HepG2 (cell line): ENCODE measurements at regions not wholly inside any gene's neighbourhood (a gene's known extent, or its start where the extent isn't known, plus 50 kb on each side); places are given as distances from the start of the nearest gene placed in this dataset.

Experiments
- ARNT ChIP-seq: fragments of 450-650 bp; IDR thresholded peaks from 2 replicates; pipeline ENCODE4 v1.6.1; 2017
- GABPA ChIP-seq, 2 experiments: IDR thresholded peaks; 2 replicates each; pipeline ENCODE4 v1.6.1; 2011 to 2016; ENCODE audit warnings: low read depth in 2 of 2, low read length in 1 of 2, missing biosample characterization in 1 of 2, missing genetic modification characterization in 1 of 2
- MAZ ChIP-seq, 2 experiments: sonication (generic) in 1 of 2; formaldehyde crosslinking in 1 of 2; IDR thresholded peaks; 2 replicates each; pipeline versions ENCODE4 v1.5.0 to v1.6.1; 2012 to 2020; ENCODE audit warnings: low read depth in 2 of 2, mild to moderate bottlenecking in 2 of 2, borderline replicate concordance in 1 of 2, improper control_type of control experiment in 1 of 2, low read length in 1 of 2, missing genetic modification reagents in 1 of 2, moderate library complexity in 1 of 2
- NFAT5 ChIP-seq: sonication (generic); formaldehyde crosslinking; IDR thresholded peaks from 2 replicates; pipeline ENCODE4 v1.4.0; 2020; ENCODE audit warnings: missing genetic modification reagents
- POLR2A ChIP-seq, 2 experiments: IDR thresholded peaks; 2 replicates each; pipeline ENCODE4 v1.6.1; 2011; ENCODE audit warnings: low read depth in 2 of 2, low read length in 2 of 2, mild to moderate bottlenecking in 1 of 2, moderate library complexity in 1 of 2; ENCODE audit not compliant: insufficient read depth in 1 of 2
- ZBTB34 ChIP-seq: sonication (generic); formaldehyde crosslinking; IDR thresholded peaks from 2 replicates; pipeline ENCODE4 v1.8.0; 2022; ENCODE audit warnings: mild to moderate bottlenecking, missing genetic modification reagents
- ZNF232 ChIP-seq: sonication (generic); formaldehyde crosslinking; IDR thresholded peaks from 2 replicates; pipeline ENCODE4 v1.4.0; 2020; ENCODE audit warnings: missing genetic modification reagents, borderline replicate concordance
- ZNF644 ChIP-seq: IDR thresholded peaks from 2 replicates; pipeline ENCODE4 v1.6.1; 2016; ENCODE audit warnings: low read depth
- ZNF740 ChIP-seq: sonication (generic); formaldehyde crosslinking; IDR thresholded peaks from 2 replicates; pipeline ENCODE4 v1.4.0; 2020; ENCODE audit warnings: missing genetic modification reagents
- TF ChIP-seq, protein P1 (sequence below): sonication (generic); formaldehyde crosslinking; IDR thresholded peaks from 2 replicates; pipeline ENCODE4 v1.4.0; 2020; ENCODE audit warnings: mild to moderate bottlenecking, missing genetic modification reagents
- TF ChIP-seq, protein P2 (sequence below): sonication (generic); formaldehyde crosslinking; IDR thresholded peaks from 2 replicates; pipeline ENCODE4 v1.5.0; 2020; ENCODE audit warnings: mild to moderate bottlenecking, missing genetic modification reagents, moderate library complexity
- TF ChIP-seq, protein P3 (sequence below): IDR thresholded peaks from 2 replicates; pipeline ENCODE4 v1.4.0; 2020; ENCODE audit warnings: mild to moderate bottlenecking, missing genetic modification reagents
- TF ChIP-seq, protein P4 (sequence below): sonication (generic); formaldehyde crosslinking; IDR thresholded peaks from 2 replicates; pipeline ENCODE4 v1.9.0; 2022; ENCODE audit warnings: missing genetic modification reagents, mild to moderate bottlenecking, borderline replicate concordance

DNA sequence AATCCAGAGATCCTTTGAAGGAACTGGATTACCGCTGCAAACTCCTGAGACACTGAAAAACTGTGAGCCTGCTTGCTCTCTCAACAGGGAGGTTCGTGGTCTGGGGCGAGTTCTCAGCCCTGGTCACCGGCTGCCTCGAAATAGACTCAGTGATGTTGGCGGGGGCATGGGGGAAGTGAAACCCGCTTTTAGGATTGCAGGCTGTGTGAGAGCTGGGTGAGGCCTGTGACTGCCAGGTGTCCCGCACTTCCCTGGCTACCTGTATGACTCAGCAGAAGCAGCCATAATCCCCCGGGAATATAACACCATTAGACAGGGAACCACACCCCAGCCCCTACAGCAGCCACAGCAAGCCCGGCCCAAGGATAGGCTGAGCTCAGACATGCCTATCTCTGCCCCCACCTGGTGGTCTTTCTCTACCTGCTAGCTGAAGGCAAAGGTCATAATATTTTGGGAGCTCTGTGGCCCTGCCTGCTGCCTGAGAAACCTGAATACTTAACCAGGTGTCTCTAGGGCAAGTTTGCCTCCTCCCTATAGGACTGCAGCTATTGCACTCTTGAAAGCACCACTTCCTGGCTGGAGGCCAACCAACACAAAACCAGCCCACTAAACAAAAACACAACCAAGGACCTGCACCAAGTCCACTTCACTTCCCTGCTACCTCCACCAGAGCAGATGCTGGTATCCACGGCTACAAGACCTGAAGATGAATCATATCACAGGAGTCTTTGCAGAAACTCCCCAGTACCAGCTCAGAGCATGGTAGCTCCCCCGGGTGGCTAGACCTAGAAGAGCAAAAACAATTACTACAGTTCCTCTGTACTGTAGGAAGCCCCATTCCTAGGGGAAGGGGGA is 202.0 kb downstream of the RRAGB start:
- TF ChIP-seq GABPA (IDR thresholded peaks at IDR 0.05; ENCODE audit: low read depth, low read length) (no peak), GABPA (CRISPR knock-in tag; IDR thresholded peaks at IDR 0.05; ENCODE audit: low read depth) (no peak), ZNF740 (CRISPR knock-in tag) (no peak), ZBTB34 (CRISPR knock-in tag) (no peak), ZNF232 (CRISPR knock-in tag) (no peak), NFAT5 (CRISPR knock-in tag) (no peak), POLR2A (IDR thresholded peaks at IDR 0.05; ENCODE audit: insufficient read depth in 1 of 2, low read depth in 2 of 2, low read length in 2 of 2) (no peak), ZNF644 (CRISPR knock-in tag) (no peak), MAZ (IDR thresholded peaks at IDR 0.05; ENCODE audit: borderline replicate concordance, low read depth, low read length) (no peak), MAZ (CRISPR knock-in tag; IDR thresholded peaks at IDR 0.05; ENCODE audit: low read depth) (no peak), ARNT (no peak)
- TF ChIP-seq, protein P1, sequence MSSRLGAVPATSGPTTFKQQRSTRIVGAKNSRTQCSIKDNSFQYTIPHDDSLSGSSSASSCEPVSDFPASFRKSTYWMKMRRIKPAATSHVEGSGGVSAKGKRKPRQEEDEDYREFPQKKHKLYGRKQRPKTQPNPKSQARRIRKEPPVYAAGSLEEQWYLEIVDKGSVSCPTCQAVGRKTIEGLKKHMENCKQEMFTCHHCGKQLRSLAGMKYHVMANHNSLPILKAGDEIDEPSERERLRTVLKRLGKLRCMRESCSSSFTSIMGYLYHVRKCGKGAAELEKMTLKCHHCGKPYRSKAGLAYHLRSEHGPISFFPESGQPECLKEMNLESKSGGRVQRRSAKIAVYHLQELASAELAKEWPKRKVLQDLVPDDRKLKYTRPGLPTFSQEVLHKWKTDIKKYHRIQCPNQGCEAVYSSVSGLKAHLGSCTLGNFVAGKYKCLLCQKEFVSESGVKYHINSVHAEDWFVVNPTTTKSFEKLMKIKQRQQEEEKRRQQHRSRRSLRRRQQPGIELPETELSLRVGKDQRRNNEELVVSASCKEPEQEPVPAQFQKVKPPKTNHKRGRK (CRISPR knock-in tag): no peak
- TF ChIP-seq, protein P2, sequence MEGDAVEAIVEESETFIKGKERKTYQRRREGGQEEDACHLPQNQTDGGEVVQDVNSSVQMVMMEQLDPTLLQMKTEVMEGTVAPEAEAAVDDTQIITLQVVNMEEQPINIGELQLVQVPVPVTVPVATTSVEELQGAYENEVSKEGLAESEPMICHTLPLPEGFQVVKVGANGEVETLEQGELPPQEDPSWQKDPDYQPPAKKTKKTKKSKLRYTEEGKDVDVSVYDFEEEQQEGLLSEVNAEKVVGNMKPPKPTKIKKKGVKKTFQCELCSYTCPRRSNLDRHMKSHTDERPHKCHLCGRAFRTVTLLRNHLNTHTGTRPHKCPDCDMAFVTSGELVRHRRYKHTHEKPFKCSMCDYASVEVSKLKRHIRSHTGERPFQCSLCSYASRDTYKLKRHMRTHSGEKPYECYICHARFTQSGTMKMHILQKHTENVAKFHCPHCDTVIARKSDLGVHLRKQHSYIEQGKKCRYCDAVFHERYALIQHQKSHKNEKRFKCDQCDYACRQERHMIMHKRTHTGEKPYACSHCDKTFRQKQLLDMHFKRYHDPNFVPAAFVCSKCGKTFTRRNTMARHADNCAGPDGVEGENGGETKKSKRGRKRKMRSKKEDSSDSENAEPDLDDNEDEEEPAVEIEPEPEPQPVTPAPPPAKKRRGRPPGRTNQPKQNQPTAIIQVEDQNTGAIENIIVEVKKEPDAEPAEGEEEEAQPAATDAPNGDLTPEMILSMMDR (CRISPR knock-in tag): no peak
- TF ChIP-seq, protein P3, sequence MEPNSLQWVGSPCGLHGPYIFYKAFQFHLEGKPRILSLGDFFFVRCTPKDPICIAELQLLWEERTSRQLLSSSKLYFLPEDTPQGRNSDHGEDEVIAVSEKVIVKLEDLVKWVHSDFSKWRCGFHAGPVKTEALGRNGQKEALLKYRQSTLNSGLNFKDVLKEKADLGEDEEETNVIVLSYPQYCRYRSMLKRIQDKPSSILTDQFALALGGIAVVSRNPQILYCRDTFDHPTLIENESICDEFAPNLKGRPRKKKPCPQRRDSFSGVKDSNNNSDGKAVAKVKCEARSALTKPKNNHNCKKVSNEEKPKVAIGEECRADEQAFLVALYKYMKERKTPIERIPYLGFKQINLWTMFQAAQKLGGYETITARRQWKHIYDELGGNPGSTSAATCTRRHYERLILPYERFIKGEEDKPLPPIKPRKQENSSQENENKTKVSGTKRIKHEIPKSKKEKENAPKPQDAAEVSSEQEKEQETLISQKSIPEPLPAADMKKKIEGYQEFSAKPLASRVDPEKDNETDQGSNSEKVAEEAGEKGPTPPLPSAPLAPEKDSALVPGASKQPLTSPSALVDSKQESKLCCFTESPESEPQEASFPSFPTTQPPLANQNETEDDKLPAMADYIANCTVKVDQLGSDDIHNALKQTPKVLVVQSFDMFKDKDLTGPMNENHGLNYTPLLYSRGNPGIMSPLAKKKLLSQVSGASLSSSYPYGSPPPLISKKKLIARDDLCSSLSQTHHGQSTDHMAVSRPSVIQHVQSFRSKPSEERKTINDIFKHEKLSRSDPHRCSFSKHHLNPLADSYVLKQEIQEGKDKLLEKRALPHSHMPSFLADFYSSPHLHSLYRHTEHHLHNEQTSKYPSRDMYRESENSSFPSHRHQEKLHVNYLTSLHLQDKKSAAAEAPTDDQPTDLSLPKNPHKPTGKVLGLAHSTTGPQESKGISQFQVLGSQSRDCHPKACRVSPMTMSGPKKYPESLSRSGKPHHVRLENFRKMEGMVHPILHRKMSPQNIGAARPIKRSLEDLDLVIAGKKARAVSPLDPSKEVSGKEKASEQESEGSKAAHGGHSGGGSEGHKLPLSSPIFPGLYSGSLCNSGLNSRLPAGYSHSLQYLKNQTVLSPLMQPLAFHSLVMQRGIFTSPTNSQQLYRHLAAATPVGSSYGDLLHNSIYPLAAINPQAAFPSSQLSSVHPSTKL (CRISPR knock-in tag): no peak
- TF ChIP-seq, protein P4, sequence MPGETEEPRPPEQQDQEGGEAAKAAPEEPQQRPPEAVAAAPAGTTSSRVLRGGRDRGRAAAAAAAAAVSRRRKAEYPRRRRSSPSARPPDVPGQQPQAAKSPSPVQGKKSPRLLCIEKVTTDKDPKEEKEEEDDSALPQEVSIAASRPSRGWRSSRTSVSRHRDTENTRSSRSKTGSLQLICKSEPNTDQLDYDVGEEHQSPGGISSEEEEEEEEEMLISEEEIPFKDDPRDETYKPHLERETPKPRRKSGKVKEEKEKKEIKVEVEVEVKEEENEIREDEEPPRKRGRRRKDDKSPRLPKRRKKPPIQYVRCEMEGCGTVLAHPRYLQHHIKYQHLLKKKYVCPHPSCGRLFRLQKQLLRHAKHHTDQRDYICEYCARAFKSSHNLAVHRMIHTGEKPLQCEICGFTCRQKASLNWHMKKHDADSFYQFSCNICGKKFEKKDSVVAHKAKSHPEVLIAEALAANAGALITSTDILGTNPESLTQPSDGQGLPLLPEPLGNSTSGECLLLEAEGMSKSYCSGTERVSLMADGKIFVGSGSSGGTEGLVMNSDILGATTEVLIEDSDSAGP (CRISPR knock-in tag): no peak
